Natural killer cell (primary cell): ENCODE measurements at regions not wholly inside any gene's neighbourhood (a gene's known extent, or its start where the extent isn't known, plus 50 kb on each side); places are given as distances from the start of the nearest gene placed in this dataset.

Source experiments
- ATAC-seq, 3 donors: fragments of 150-1000 bp in 2 of 3; fragments of 200-7000 bp in 1 of 3; cut with Tn5 transposase; 1 replicate in 1 of 3; 2 replicates in 2 of 3; pipeline ENCODE4 v1.10.0; 2021; ENCODE audit warnings: mild to moderate bottlenecking in 2 of 3, moderate library complexity in 2 of 3
- DNase-seq, 2 donors: peaks; one replicate each; pipeline versions ENCODE4 v3.0.0 to v3.0.0-alpha.2; 2013 to 2021; ENCODE audit warnings: mixed read lengths in 1 of 2
- H3K27ac ChIP-seq: one replicate; pipeline ENCODE4 v1.5.1; 2013; ENCODE audit warnings: mild to moderate bottlenecking, low read length
- H3K27me3 ChIP-seq: one replicate; pipeline ENCODE4 v1.6.1; 2013; ENCODE audit warnings: low read length; ENCODE audit not compliant: control insufficient read depth, insufficient read depth
- H3K36me3 ChIP-seq: one replicate; pipeline ENCODE4 v1.6.1; 2013; ENCODE audit warnings: low read length; ENCODE audit not compliant: control insufficient read depth, insufficient read depth
- H3K4me1 ChIP-seq: one replicate; pipeline ENCODE4 v1.6.1; 2013; ENCODE audit warnings: low read length; ENCODE audit not compliant: control insufficient read depth, insufficient read depth
- H3K4me3 ChIP-seq: one replicate; pipeline ENCODE4 v1.5.1; 2013; ENCODE audit warnings: low read length
- H3K9me3 ChIP-seq: one replicate; pipeline ENCODE4 v1.6.1; 2013; ENCODE audit warnings: low read length; ENCODE audit not compliant: control insufficient read depth, insufficient read depth
- H3K27ac Mint-ChIP-seq, 2 donors: one replicate each; pipeline ENCODE4 v1.8.0; 2022; ENCODE audit warnings: mild to moderate bottlenecking in 2 of 2, mixed read lengths in 2 of 2, moderate library complexity in 1 of 2
- H3K27me3 Mint-ChIP-seq, 2 donors: one replicate each; pipeline ENCODE4 v1.8.0; 2022; ENCODE audit warnings: low read depth in 2 of 2, mixed read lengths in 2 of 2
- H3K36me3 Mint-ChIP-seq: one replicate; pipeline ENCODE4 v1.8.0; 2022; ENCODE audit warnings: mixed read lengths
- H3K4me1 Mint-ChIP-seq, 2 donors: one replicate each; pipeline ENCODE4 v1.8.0; 2022; ENCODE audit warnings: mixed read lengths in 2 of 2
- H3K4me3 Mint-ChIP-seq: one replicate; pipeline ENCODE4 v1.8.0; 2022; ENCODE audit warnings: mild to moderate bottlenecking, moderate library complexity, mixed read lengths
- H3K9me3 Mint-ChIP-seq, 2 donors: one replicate each; pipeline ENCODE4 v1.8.0; 2022; ENCODE audit warnings: mixed read lengths in 2 of 2
- WGBS: methylation state at CpG from one replicate; pipeline ENCODE4 v1.1.7; 2013; ENCODE audit warnings: missing lambda C conversion rate; ENCODE audit not compliant: insufficient coverage; 5-methylcytosine and 5-hydroxymethylcytosine counted together
- intact Hi-C: fragments of 100-400 bp; cut with micrococcal nuclease; formaldehyde crosslinking; loops from one replicate; pipeline ENCODE4 v1.14.2; 2022
- TF ChIP-seq, protein P1 (sequence below): fragments of 200-600 bp; IDR thresholded peaks from one replicate; pipeline ENCODE4 v1.8.0; 2022; ENCODE audit warnings: antibody characterized with exemption

DNA sequence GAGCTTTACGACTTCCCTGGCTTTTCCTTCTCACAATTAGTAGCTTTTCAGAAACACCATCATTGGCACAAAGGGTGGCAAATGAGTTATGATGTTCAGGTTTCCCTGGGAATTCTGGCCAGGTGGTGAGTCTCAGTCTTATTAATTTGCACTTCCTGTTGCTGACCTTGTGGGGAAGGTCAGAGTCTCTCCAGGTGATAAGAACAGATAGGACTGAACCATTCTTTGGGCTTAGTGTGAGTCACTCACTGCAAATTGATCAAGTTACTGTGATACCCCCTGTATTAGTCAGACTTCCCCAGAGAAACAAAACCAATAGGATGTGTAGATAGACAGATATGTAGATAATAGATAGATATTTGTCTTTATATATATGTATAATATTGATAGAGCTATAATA is 53.8 kb upstream of the RANBP3L start:
- no peaks in the 10 kb centered on the region for H3K9me3 ChIP-seq
- H3K4me3 ChIP-seq = no peak overlapping the region
- 100% methylated on average over 1 of the region's 1 CpG for WGBS
- no peaks in the 10 kb centered on the region for H3K36me3 Mint-ChIP-seq
- ATAC-seq (no peak), DNase-seq (no peak)
- no peaks in the 10 kb centered on the region for H3K36me3 ChIP-seq
- no peak overlapping the region for H3K27ac ChIP-seq
- peaks cover 1 to 3% of the 10 kb centered on the region in 2 donors for H3K27me3 Mint-ChIP-seq
- intact Hi-C loops = no loop called here
- TF ChIP-seq, protein P1, sequence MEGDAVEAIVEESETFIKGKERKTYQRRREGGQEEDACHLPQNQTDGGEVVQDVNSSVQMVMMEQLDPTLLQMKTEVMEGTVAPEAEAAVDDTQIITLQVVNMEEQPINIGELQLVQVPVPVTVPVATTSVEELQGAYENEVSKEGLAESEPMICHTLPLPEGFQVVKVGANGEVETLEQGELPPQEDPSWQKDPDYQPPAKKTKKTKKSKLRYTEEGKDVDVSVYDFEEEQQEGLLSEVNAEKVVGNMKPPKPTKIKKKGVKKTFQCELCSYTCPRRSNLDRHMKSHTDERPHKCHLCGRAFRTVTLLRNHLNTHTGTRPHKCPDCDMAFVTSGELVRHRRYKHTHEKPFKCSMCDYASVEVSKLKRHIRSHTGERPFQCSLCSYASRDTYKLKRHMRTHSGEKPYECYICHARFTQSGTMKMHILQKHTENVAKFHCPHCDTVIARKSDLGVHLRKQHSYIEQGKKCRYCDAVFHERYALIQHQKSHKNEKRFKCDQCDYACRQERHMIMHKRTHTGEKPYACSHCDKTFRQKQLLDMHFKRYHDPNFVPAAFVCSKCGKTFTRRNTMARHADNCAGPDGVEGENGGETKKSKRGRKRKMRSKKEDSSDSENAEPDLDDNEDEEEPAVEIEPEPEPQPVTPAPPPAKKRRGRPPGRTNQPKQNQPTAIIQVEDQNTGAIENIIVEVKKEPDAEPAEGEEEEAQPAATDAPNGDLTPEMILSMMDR = no peak
- H3K9me3 Mint-ChIP-seq = no peaks in the 10 kb centered on the region
- H3K4me1 ChIP-seq = no peaks in the 10 kb centered on the region
- H3K4me1 Mint-ChIP-seq = peaks cover 0 to 6% of the 10 kb centered on the region in 2 donors
- no peaks in the 10 kb centered on the region for H3K27me3 ChIP-seq
- no peak overlapping the region for H3K27ac Mint-ChIP-seq
- H3K4me3 Mint-ChIP-seq = no peak overlapping the region

DNA sequence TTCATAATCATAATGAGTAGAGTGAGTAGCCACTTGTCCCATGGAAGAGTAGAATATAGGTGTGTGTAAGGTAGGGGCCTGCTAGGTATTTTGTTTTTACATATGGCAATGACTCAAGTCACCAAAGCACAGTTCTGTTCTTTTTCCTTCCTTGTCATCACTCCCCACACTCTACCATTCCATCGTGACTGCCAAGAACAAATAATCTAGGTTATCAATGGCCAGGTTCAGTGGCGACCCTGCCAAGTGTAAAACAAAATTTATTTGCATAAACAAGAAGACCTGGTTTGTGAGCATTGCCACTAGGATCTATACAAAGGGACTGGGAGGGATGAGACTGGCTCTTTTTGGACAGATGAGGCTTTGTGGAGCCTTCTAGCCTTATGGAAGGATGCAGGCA is 55.2 kb upstream of the RANBP3L start:
- TF ChIP-seq, protein P1 = no peak
- Mint-ChIP-seq H3K27me3 (peaks cover 0 to 3% of the 10 kb centered on the region in 2 donors), H3K9me3 (no peaks in the 10 kb centered on the region), H3K4me1 (peaks cover 0 to 6% of the 10 kb centered on the region in 2 donors), H3K4me3 (no peak overlapping the region), H3K36me3 (no peaks in the 10 kb centered on the region), H3K27ac (no peak overlapping the region)
- intact Hi-C loops = no loop called here
- Histone ChIP-seq H3K27me3 (no peaks in the 10 kb centered on the region), H3K4me1 (no peaks in the 10 kb centered on the region), H3K4me3 (no peak overlapping the region), H3K9me3 (no peaks in the 10 kb centered on the region), H3K36me3 (no peaks in the 10 kb centered on the region), H3K27ac (no peak overlapping the region)
- DNase-seq = no peak
- ATAC-seq = no peak
- 88% methylated on average over 2 of the region's 2 CpGs for WGBS

DNA sequence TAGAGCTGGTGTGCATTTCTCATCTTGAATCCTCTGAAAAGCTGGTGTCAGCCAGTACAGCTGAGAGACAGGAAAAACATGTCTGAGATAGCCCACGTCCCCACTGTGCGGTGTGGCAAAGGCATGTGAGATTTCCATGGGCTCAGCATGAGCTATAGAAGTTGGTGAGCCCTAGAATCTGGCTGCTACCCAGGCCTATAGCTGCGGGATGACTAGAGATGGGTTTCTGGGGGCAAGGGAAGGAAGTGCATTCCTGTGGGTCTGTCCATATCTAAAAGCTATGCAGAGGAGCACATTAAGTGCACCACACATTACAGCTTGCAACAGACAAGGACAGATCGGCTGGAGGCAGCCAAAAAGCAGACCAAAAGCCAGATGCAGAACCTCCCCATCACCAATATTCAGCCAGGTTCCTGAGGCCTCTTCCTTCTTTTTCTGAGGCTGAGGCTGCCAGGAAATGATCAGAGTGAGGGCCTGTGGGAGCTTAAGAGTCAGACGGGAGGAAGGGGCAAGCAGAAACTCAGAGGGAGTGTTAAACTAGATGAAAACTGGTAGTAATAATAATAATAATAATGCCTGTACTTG is 55.8 kb upstream of the RANBP3L start:
- Mint-ChIP-seq H3K4me1 (peaks cover 0 to 6% of the 10 kb centered on the region in 2 donors), H3K9me3 (no peaks in the 10 kb centered on the region), H3K4me3 (no peak overlapping the region), H3K27me3 (peaks cover 0 to 3% of the 10 kb centered on the region in 2 donors), H3K27ac (no peak overlapping the region), H3K36me3 (no peaks in the 10 kb centered on the region)
- TF ChIP-seq, protein P1 = no peak
- Histone ChIP-seq H3K36me3 (no peaks in the 10 kb centered on the region), H3K27me3 (no peaks in the 10 kb centered on the region), H3K4me3 (no peak overlapping the region), H3K9me3 (no peaks in the 10 kb centered on the region), H3K4me1 (no peaks in the 10 kb centered on the region), H3K27ac (no peak overlapping the region)
- intact Hi-C loops = no loop called here
- WGBS = 42% methylated on average over 5 of the region's 5 CpGs
- no peak for ATAC-seq
- no peak for DNase-seq

DNA sequence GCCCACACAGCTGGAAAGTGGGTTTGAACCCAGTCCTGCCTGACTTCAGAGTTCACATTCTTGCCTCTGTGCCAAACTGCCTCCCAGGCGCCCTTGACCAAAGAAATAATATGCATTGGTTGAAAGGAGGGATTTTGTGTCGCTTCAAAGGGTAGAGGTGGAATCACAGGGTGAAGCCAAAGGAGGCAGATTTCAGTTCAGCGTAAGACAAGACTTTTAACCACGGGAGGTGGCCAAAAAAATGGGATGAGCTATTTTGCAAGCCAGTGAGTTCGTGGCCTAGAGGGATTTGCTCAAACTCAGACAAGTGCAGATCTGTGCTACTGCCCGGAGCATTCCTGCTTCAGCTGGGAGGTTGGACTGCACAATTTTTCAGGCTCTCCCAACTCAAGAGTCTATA is 57.6 kb upstream of the RANBP3L start:
- TF ChIP-seq, protein P1 = no peak
- Mint-ChIP-seq H3K27ac (no peak overlapping the region), H3K4me1 (peaks cover 0 to 6% of the 10 kb centered on the region in 2 donors), H3K4me3 (no peak overlapping the region), H3K36me3 (no peaks in the 10 kb centered on the region), H3K27me3 (no peaks in the 10 kb centered on the region), H3K9me3 (no peaks in the 10 kb centered on the region)
- ATAC-seq (no peak), DNase-seq (no peak)
- Histone ChIP-seq H3K9me3 (no peaks in the 10 kb centered on the region), H3K27me3 (no peaks in the 10 kb centered on the region), H3K27ac (no peak overlapping the region), H3K4me1 (no peaks in the 10 kb centered on the region), H3K4me3 (no peak overlapping the region), H3K36me3 (no peaks in the 10 kb centered on the region)
- intact Hi-C loops = no loop called here
- 88% methylated on average over 6 of the region's 6 CpGs for WGBS
